ENCODE measurements at regions not wholly inside any gene's neighbourhood (a gene's known extent, or its start where the extent isn't known, plus 50 kb on each side); places are given as distances from the start of the nearest gene placed in this dataset.
A peak's percentile ranks its signal among the peaks of the same experiment; 100 is the strongest.

DNA sequence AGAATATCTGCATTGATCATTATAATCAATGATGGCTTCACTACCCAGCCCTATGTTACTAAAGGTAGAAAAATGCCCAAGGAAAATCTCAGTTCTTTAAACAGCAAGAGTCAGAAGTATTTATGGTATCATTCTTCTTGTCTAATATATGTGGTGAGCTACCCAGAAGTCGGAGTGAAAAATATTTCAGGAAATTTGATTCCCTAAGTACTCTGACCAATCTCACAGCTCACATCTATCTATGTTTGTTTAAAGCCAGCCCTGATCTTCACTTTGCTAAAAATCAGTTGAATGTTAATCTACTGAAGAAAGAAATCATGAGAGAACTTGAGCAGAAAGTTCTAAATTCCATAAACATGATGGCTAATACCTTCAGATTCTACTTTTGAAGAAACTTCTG lies 522.9 kb upstream of the SLIT2 start (continued):
- no peak for TF ChIP-seq ZNF883 (CRISPR knock-in tag; IDR thresholded peaks at IDR 0.05; ENCODE audit: not compliant biosample characterization)
- no peak for TF ChIP-seq TOPORS (CRISPR knock-in tag; IDR thresholded peaks at IDR 0.05)
- TF ChIP-seq ZNF44 (CRISPR knock-in tag; IDR thresholded peaks at IDR 0.05), result no peak

DNA sequence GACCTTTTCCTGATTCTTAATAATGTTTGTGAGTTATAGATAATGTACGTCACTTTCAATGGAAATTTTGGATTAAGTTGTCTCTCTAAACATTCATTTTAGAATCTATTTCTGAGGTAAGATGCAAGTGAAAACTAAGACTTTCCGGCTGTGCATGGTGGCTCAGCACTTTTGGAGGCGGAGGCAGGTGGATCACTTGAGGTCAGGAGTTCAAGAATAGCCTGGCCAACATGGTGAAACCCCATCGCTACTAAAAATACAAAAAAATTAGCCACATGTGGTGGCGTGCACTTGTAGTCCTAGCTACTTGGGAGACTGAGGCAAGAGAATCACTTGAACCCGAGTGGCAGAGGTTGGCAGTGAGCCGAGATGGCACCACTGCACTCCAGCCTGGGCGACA lies 524.6 kb upstream of the SLIT2 start:
- Histone ChIP-seq H3K36me3 (replicated peaks in 1 of 2; ENCODE audit: control insufficient read depth in 1 of 2, insufficient read depth in 2 of 2, low read length in 2 of 2) (no peaks in the 10 kb centered on the region), H3K4me2 (ENCODE audit: low read depth, low read length) (no peak overlapping the region), H2AFZ (ENCODE audit: low read length) (no peak overlapping the region), H3K27me3 (ENCODE audit: control insufficient read depth in 1 of 2, insufficient read depth in 2 of 2, low read length in 2 of 2) (no peaks in the 10 kb centered on the region; a peak in 1 of 5 replicates), H4K20me1 (ENCODE audit: insufficient read depth, low read length) (no peaks in the 10 kb centered on the region), H3K9me3 (ENCODE audit: low read length) (peaks cover 84% of the 10 kb centered on the region), H3K4me3 (replicated peaks in 1 of 3; ENCODE audit: insufficient read depth in 1 of 3, low read depth in 2 of 3, low read length in 3 of 3) (no peak overlapping the region), H3K27ac (ENCODE audit: extremely low read length, insufficient read depth, low read length) (no peak overlapping the region), H3K79me2 (ENCODE audit: insufficient read depth, low read length) (no peaks in the 10 kb centered on the region), H3K4me1 (ENCODE audit: insufficient read depth, low read length) (no peaks in the 10 kb centered on the region), H3K9ac (ENCODE audit: insufficient read depth, low read depth, low read length) (no peak overlapping the region)
- in situ Hi-C loops (cut with HindIII; ENCODE audit: extremely low pct_ligation_motif_present, low pct_unique_long_range_greater_than_20kb), result no loop called here
- POLR2A ChIA-PET, result no interaction called here
- WGBS (ENCODE audit: low lambda C conversion rate), result 4% methylated on average over 8 of the region's 8 CpGs
- ATAC-seq (no peak), DNase-seq (ENCODE audit: low spot score) (no peak), FAIRE-seq (no peak)
- TF ChIP-seq CREB1 (IDR thresholded peaks at IDR 0.05) (0 out of 2 replicates have a peak, but pooled peaks have one; percentile 12), CREB1 (CRISPR knock-in tag; IDR thresholded peaks at IDR 0.05) (no peak)
- TF ChIP-seq, protein P1, sequence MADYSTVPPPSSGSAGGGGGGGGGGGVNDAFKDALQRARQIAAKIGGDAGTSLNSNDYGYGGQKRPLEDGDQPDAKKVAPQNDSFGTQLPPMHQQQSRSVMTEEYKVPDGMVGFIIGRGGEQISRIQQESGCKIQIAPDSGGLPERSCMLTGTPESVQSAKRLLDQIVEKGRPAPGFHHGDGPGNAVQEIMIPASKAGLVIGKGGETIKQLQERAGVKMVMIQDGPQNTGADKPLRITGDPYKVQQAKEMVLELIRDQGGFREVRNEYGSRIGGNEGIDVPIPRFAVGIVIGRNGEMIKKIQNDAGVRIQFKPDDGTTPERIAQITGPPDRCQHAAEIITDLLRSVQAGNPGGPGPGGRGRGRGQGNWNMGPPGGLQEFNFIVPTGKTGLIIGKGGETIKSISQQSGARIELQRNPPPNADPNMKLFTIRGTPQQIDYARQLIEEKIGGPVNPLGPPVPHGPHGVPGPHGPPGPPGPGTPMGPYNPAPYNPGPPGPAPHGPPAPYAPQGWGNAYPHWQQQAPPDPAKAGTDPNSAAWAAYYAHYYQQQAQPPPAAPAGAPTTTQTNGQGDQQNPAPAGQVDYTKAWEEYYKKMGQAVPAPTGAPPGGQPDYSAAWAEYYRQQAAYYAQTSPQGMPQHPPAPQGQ (CRISPR knock-in tag; IDR thresholded peaks at IDR 0.05; ENCODE audit: borderline replicate concordance), result no peak
- intact Hi-C loops (cut with micrococcal nuclease; ENCODE audit: unreplicated experiment), result no loop called here
- BruUV-seq (replicated peaks), result no TSS peak
- CTCF ChIA-PET (ENCODE audit: low intra/inter-chr PET ratio, low total read pairs), result no interaction called here

DNA sequence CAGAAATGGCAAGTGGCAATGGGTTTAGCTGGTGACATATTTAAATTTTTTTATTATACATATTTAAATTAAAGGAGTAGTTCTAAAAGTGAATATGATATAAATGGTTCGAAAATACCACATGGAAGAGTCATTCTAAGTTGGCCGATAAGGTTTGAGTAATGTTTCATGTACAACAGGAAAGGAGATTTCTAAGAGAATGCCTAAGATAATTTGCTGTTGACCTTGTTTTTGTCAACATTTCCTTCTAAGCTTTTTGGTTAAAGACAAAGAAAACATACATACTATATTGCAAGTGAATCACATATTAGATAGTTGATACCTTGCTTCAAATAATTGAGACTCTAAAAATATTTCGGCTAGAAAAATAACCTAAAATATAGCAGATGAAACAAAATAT lies 526.6 kb upstream of the SLIT2 start:
- Histone ChIP-seq H3K9me3 (ENCODE audit: low read length) (peaks cover 90% of the 10 kb centered on the region), H3K36me3 (replicated peaks in 1 of 2; ENCODE audit: control insufficient read depth in 1 of 2, insufficient read depth in 2 of 2, low read length in 2 of 2) (no peaks in the 10 kb centered on the region), H3K79me2 (ENCODE audit: insufficient read depth, low read length) (no peaks in the 10 kb centered on the region), H2AFZ (ENCODE audit: low read length) (no peak overlapping the region), H3K27ac (ENCODE audit: extremely low read length, insufficient read depth, low read length) (no peak overlapping the region), H3K4me1 (ENCODE audit: insufficient read depth, low read length) (no peaks in the 10 kb centered on the region), H3K4me2 (ENCODE audit: low read depth, low read length) (no peak overlapping the region), H3K9ac (ENCODE audit: insufficient read depth, low read depth, low read length) (no peak overlapping the region), H3K27me3 (ENCODE audit: control insufficient read depth in 1 of 2, insufficient read depth in 2 of 2, low read length in 2 of 2) (no peaks in the 10 kb centered on the region; a peak in 1 of 5 replicates), H4K20me1 (ENCODE audit: insufficient read depth, low read length) (no peaks in the 10 kb centered on the region), H3K4me3 (replicated peaks in 1 of 3; ENCODE audit: insufficient read depth in 1 of 3, low read depth in 2 of 3, low read length in 3 of 3) (no peak overlapping the region)
- in situ Hi-C loops (cut with HindIII; ENCODE audit: extremely low pct_ligation_motif_present, low pct_unique_long_range_greater_than_20kb) (no loop called here), intact Hi-C loops (cut with micrococcal nuclease; ENCODE audit: unreplicated experiment) (no loop called here)
- ChIA-PET POLR2A (no interaction called here), CTCF (ENCODE audit: low intra/inter-chr PET ratio, low total read pairs) (no interaction called here)
- no peak for FAIRE-seq
- no peak for ATAC-seq
- no TSS peak for BruUV-seq (replicated peaks)
- DNase-seq (ENCODE audit: low spot score), result no peak
- WGBS (ENCODE audit: low lambda C conversion rate), result 34% methylated on average over 3 of the region's 3 CpGs
- TF ChIP-seq REL (CRISPR knock-in tag; conservative IDR thresholded peaks at IDR 0.05), result no peak
- TF ChIP-seq SP2 (CRISPR knock-in tag; IDR thresholded peaks at IDR 0.05), result no peak
- no peak for TF ChIP-seq HMG20B (CRISPR knock-in tag; conservative IDR thresholded peaks at IDR 0.05)
- TF ChIP-seq ZSCAN9 (CRISPR knock-in tag; IDR thresholded peaks at IDR 0.05; ENCODE audit: borderline replicate concordance), result no peak
- TF ChIP-seq FOXO1 (CRISPR knock-in tag; IDR thresholded peaks at IDR 0.05), result no peak
- no peak for TF ChIP-seq GATAD2A (CRISPR knock-in tag; IDR thresholded peaks at IDR 0.05)
- TF ChIP-seq MLLT10 (CRISPR knock-in tag; IDR thresholded peaks at IDR 0.05), result no peak
- TF ChIP-seq SSRP1 (CRISPR knock-in tag; IDR thresholded peaks at IDR 0.05), result no peak
- TF ChIP-seq RFXAP (CRISPR knock-in tag; IDR thresholded peaks at IDR 0.05; ENCODE audit: borderline replicate concordance), result no peak
- no peak for TF ChIP-seq ZNF335 (CRISPR knock-in tag; IDR thresholded peaks at IDR 0.05)
- TF ChIP-seq, protein P2, sequence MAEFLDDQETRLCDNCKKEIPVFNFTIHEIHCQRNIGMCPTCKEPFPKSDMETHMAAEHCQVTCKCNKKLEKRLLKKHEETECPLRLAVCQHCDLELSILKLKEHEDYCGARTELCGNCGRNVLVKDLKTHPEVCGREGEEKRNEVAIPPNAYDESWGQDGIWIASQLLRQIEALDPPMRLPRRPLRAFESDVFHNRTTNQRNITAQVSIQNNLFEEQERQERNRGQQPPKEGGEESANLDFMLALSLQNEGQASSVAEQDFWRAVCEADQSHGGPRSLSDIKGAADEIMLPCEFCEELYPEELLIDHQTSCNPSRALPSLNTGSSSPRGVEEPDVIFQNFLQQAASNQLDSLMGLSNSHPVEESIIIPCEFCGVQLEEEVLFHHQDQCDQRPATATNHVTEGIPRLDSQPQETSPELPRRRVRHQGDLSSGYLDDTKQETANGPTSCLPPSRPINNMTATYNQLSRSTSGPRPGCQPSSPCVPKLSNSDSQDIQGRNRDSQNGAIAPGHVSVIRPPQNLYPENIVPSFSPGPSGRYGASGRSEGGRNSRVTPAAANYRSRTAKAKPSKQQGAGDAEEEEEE (CRISPR knock-in tag; IDR thresholded peaks at IDR 0.05; ENCODE audit: borderline replicate concordance), result no peak

Data from HepG2 (cell line).